IPS-18a (cell line): ENCODE measurements at regions not wholly inside any gene's neighbourhood (a gene's known extent, or its start where the extent isn't known, plus 50 kb on each side); places are given as distances from the start of the nearest gene placed in this dataset.

Experiments used
- H3K27ac ChIP-seq: one replicate; pipeline ENCODE4 v1.5.1; 2013; ENCODE audit warnings: low read length
- H3K27me3 ChIP-seq: one replicate; pipeline ENCODE4 v1.6.1; 2013; ENCODE audit warnings: mild to moderate bottlenecking, low read length; ENCODE audit not compliant: control insufficient read depth, insufficient read depth
- H3K36me3 ChIP-seq: one replicate; pipeline ENCODE4 v1.6.1; 2013; ENCODE audit warnings: low read depth, low read length; ENCODE audit not compliant: control insufficient read depth
- H3K4me1 ChIP-seq: one replicate; pipeline ENCODE4 v1.6.1; 2013; ENCODE audit warnings: low read depth, low read length; ENCODE audit not compliant: control insufficient read depth
- H3K4me3 ChIP-seq: one replicate; pipeline ENCODE4 v1.5.1; 2013; ENCODE audit warnings: low read length
- H3K9ac ChIP-seq: one replicate; pipeline ENCODE4 v1.6.1; 2013; ENCODE audit warnings: mild to moderate bottlenecking, low read length, moderate library complexity
- H3K9me3 ChIP-seq: one replicate; pipeline ENCODE4 v1.6.1; 2013; ENCODE audit warnings: low read depth, low read length; ENCODE audit not compliant: control insufficient read depth

GRCh38 chr1:18535391-18536210, 54.9 kb downstream of the KLHDC7A start:
- peaks cover 3% of the 10 kb centered on the region for H3K4me1 ChIP-seq
- H3K27me3 ChIP-seq = no peaks in the 10 kb centered on the region
- H3K9ac ChIP-seq = no peak overlapping the region
- no peak overlapping the region for H3K4me3 ChIP-seq
- no peaks in the 10 kb centered on the region for H3K9me3 ChIP-seq
- no peak overlapping the region for H3K27ac ChIP-seq
- H3K36me3 ChIP-seq = no peaks in the 10 kb centered on the region

- Histone ChIP-seq H3K27ac (no peak overlapping the region), H3K27me3 (no peaks in the 10 kb centered on the region), H3K36me3 (no peaks in the 10 kb centered on the region), H3K9ac (no peak overlapping the region), H3K4me1 (peaks cover 3% of the 10 kb centered on the region), H3K4me3 (no peak overlapping the region), H3K9me3 (no peaks in the 10 kb centered on the region)
Observed at GRCh38 chr1:18536356-18536755, 55.6 kb downstream of the KLHDC7A start.

GRCh38 chr1:18536915-18537314, 56.2 kb downstream of the KLHDC7A start:
- no peaks in the 10 kb centered on the region for H3K27me3 ChIP-seq
- peaks cover 3% of the 10 kb centered on the region for H3K4me1 ChIP-seq
- H3K27ac ChIP-seq = no peak overlapping the region
- no peaks in the 10 kb centered on the region for H3K9me3 ChIP-seq
- no peaks in the 10 kb centered on the region for H3K36me3 ChIP-seq
- no peak overlapping the region for H3K9ac ChIP-seq
- H3K4me3 ChIP-seq = no peak overlapping the region

GRCh38 chr1:18537386-18538306, 56.9 kb downstream of the KLHDC7A start:
- H3K36me3 ChIP-seq = no peaks in the 10 kb centered on the region
- H3K27me3 ChIP-seq = no peaks in the 10 kb centered on the region
- no peak overlapping the region for H3K9ac ChIP-seq
- peaks cover 10% of the 10 kb centered on the region for H3K4me1 ChIP-seq
- no peak overlapping the region for H3K27ac ChIP-seq
- H3K4me3 ChIP-seq = no peak overlapping the region
- no peaks in the 10 kb centered on the region for H3K9me3 ChIP-seq

- no peaks in the 10 kb centered on the region for H3K36me3 ChIP-seq
- H3K27me3 ChIP-seq = no peaks in the 10 kb centered on the region
- H3K9me3 ChIP-seq = no peaks in the 10 kb centered on the region
- H3K4me3 ChIP-seq = no peak overlapping the region
- H3K4me1 ChIP-seq = peaks cover 14% of the 10 kb centered on the region
- no peak overlapping the region for H3K9ac ChIP-seq
- H3K27ac ChIP-seq = no peak overlapping the region
Observed at GRCh38 chr1:18539171-18539570, 58.4 kb downstream of the KLHDC7A start.

GRCh38 chr1:18540136-18540765, 59.5 kb downstream of the KLHDC7A start:
- H3K36me3 ChIP-seq = no peaks in the 10 kb centered on the region
- no peaks in the 10 kb centered on the region for H3K27me3 ChIP-seq
- no peaks in the 10 kb centered on the region for H3K9me3 ChIP-seq
- H3K4me3 ChIP-seq = no peak overlapping the region
- H3K4me1 ChIP-seq = peaks cover 14% of the 10 kb centered on the region
- no peak overlapping the region for H3K9ac ChIP-seq
- H3K27ac ChIP-seq = no peak overlapping the region

GRCh38 chr1:18541046-18541795, 60.5 kb downstream of the KLHDC7A start:
- Histone ChIP-seq H3K36me3 (no peaks in the 10 kb centered on the region), H3K9me3 (no peaks in the 10 kb centered on the region), H3K4me1 (peaks cover 14% of the 10 kb centered on the region), H3K27ac (no peak overlapping the region), H3K27me3 (no peaks in the 10 kb centered on the region), H3K4me3 (no peak overlapping the region), H3K9ac (no peak overlapping the region)

GRCh38 chr1:18542351-18542750, 61.6 kb downstream of the KLHDC7A start:
- no peaks in the 10 kb centered on the region for H3K36me3 ChIP-seq
- H3K4me1 ChIP-seq = peaks cover 14% of the 10 kb centered on the region
- H3K27me3 ChIP-seq = no peaks in the 10 kb centered on the region
- H3K27ac ChIP-seq = no peak overlapping the region
- H3K9me3 ChIP-seq = no peaks in the 10 kb centered on the region
- peak overlapping the region; percentile 28 for H3K4me3 ChIP-seq
- no peak overlapping the region for H3K9ac ChIP-seq

- Histone ChIP-seq H3K27me3 (no peaks in the 10 kb centered on the region), H3K4me1 (peaks cover 19% of the 10 kb centered on the region), H3K9me3 (no peaks in the 10 kb centered on the region), H3K9ac (no peak overlapping the region), H3K27ac (no peak overlapping the region), H3K36me3 (no peaks in the 10 kb centered on the region), H3K4me3 (no peak overlapping the region)
Observed at GRCh38 chr1:18546026-18546425, 65.3 kb downstream of the KLHDC7A start.

- H3K27me3 ChIP-seq = no peaks in the 10 kb centered on the region
- H3K9me3 ChIP-seq = no peaks in the 10 kb centered on the region
- no peak overlapping the region for H3K27ac ChIP-seq
- no peak overlapping the region for H3K9ac ChIP-seq
- no peaks in the 10 kb centered on the region for H3K36me3 ChIP-seq
- no peak overlapping the region for H3K4me3 ChIP-seq
- peaks cover 13% of the 10 kb centered on the region for H3K4me1 ChIP-seq
Observed at GRCh38 chr1:18547460-18547859, 66.7 kb downstream of the KLHDC7A start.

GRCh38 chr1:18548643-18549042, 67.9 kb downstream of the KLHDC7A start:
- H3K27me3 ChIP-seq = no peaks in the 10 kb centered on the region
- no peak overlapping the region for H3K9ac ChIP-seq
- H3K36me3 ChIP-seq = no peaks in the 10 kb centered on the region
- H3K9me3 ChIP-seq = no peaks in the 10 kb centered on the region
- peaks cover 5% of the 10 kb centered on the region for H3K4me1 ChIP-seq
- H3K4me3 ChIP-seq = no peak overlapping the region
- H3K27ac ChIP-seq = no peak overlapping the region
